ENCODE measurements at regions not wholly inside any gene's neighbourhood (a gene's known extent, or its start where the extent isn't known, plus 50 kb on each side); places are given as distances from the start of the nearest gene placed in this dataset.

- TF ChIP-seq, protein P1, sequence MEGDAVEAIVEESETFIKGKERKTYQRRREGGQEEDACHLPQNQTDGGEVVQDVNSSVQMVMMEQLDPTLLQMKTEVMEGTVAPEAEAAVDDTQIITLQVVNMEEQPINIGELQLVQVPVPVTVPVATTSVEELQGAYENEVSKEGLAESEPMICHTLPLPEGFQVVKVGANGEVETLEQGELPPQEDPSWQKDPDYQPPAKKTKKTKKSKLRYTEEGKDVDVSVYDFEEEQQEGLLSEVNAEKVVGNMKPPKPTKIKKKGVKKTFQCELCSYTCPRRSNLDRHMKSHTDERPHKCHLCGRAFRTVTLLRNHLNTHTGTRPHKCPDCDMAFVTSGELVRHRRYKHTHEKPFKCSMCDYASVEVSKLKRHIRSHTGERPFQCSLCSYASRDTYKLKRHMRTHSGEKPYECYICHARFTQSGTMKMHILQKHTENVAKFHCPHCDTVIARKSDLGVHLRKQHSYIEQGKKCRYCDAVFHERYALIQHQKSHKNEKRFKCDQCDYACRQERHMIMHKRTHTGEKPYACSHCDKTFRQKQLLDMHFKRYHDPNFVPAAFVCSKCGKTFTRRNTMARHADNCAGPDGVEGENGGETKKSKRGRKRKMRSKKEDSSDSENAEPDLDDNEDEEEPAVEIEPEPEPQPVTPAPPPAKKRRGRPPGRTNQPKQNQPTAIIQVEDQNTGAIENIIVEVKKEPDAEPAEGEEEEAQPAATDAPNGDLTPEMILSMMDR (optimal IDR thresholded peaks at IDR 0.05 in 1 of 3, IDR thresholded peaks at IDR 0.05 in 1 of 3, conservative IDR thresholded peaks at IDR 0.05 in 1 of 3; ENCODE audit: extremely low read depth in 1 of 3, insufficient read depth in 2 of 3, low read length in 3 of 3), result no peak
- TF ChIP-seq EZH2 (IDR thresholded peaks at IDR 0.05; ENCODE audit: low read length), result no peak
Measured at GRCh38 chr20:1710484-1710883, 52.9 kb upstream of the SIRPG start.
